ENCODE measurements at regions not wholly inside any gene's neighbourhood (a gene's known extent, or its start where the extent isn't known, plus 50 kb on each side); places are given as distances from the start of the nearest gene placed in this dataset.

DNA sequence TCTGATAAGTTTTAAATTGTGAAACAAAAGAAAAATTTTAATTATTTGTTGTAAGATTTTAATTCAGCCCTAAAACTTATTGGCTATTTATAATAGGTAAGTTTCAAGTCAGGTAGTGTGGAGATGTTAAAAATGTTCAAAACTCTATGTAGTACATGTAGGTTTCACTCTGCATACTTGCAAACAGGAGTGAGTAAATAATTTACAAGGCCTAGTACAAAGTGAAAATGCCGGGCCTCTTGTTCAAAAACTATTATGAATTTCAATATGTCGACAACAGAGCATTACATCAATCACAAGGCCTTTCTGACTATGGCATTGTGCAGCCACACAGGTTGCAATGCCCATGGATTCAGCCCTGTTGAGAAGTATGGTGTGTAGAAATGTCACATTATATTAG is 80.9 kb upstream of the GRIK2 start:
- Histone ChIP-seq H3K4me3 (ENCODE audit: low read depth, low read length) (no peak overlapping the region), H3K4me1 (ENCODE audit: control insufficient read depth, insufficient read depth, low read length) (no peaks in the 10 kb centered on the region), H3K9me3 (ENCODE audit: control insufficient read depth, insufficient read depth, low read depth, low read length) (no peaks in the 10 kb centered on the region), H3K27ac (ENCODE audit: extremely low read depth, low read depth, low read length) (no peak overlapping the region), H3K36me3 (ENCODE audit: control insufficient read depth in 2 of 2, insufficient read depth in 1 of 2, low read length in 2 of 2) (no peaks in the 10 kb centered on the region)
- ChIA-PET CTCF (interaction anchor here (0.9 kb wide), 1 partner anchor 14 kb away, joined by 4 read pairs; no protein-coding TSS in a partner anchor), POLR2A (no interaction called here)
- TF ChIP-seq, protein P1, sequence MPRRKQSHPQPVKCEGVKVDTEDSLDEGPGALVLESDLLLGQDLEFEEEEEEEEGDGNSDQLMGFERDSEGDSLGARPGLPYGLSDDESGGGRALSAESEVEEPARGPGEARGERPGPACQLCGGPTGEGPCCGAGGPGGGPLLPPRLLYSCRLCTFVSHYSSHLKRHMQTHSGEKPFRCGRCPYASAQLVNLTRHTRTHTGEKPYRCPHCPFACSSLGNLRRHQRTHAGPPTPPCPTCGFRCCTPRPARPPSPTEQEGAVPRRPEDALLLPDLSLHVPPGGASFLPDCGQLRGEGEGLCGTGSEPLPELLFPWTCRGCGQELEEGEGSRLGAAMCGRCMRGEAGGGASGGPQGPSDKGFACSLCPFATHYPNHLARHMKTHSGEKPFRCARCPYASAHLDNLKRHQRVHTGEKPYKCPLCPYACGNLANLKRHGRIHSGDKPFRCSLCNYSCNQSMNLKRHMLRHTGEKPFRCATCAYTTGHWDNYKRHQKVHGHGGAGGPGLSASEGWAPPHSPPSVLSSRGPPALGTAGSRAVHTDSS (tag by site-specific recombination; IDR thresholded peaks at IDR 0.05) = no peak
- TF ChIP-seq ZNF423 (tag by site-specific recombination; IDR thresholded peaks at IDR 0.05) = no peak
- TF ChIP-seq, protein P2, sequence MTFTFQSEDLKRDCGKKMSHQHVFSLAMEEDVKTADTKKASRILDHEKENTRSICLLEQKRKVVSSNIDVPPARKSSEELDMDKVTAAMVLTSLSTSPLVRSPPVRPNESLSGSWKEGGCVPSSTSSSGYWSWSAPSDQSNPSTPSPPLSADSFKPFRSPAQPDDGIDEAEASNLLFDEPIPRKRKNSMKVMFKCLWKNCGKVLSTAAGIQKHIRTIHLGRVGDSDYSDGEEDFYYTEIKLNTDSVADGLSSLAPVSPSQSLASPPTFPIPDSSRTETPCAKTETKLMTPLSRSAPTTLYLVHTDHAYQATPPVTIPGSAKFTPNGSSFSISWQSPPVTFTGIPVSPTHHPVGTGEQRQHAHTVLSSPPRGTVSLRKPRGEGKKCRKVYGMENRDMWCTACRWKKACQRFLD (tag by site-specific recombination; IDR thresholded peaks at IDR 0.05) = no peak
- TF ChIP-seq ZFP37 (tag by site-specific recombination; IDR thresholded peaks at IDR 0.05) = no peak

DNA sequence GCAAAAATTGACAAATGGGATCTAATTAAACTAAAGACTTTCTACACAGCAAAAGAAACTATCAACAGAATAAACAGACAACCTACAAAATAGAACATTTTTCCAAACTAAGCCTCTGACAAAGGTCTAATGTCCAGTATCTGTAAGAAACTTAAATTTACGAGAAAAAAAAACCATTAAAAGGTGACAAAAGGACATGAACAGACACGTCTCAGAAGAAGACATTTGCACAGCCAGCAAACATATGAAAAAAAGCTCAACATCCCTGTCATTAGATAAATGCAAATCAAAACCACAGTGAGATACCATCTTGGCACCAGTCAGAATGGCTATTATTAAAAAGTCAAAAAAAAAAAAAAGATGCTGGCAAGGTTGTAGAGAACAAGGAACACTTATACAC is 70.6 kb upstream of the GRIK2 start:
- POLR2A ChIA-PET = no interaction called here

DNA sequence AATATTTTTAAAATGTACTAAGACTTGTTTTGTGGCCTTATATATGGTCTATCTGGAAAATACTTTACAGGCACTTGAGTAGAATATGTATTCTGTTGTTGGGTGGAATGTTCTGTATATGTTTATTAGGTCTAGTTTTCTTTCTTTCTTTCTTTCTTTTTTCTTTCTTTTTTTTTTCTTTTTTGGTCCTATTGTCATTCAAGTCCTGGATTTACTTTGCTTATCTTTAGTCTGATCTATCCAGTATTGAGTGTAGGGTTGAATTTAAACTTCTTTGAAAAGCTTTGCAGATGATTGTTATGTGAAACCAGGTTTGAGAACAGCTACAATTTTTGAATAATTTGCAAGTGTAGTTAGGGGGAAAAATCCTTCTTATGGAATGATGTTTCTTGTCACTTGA is 67.1 kb upstream of the GRIK2 start:
- POLR2A ChIA-PET = no interaction called here
- H3K9me3 ChIP-seq (ENCODE audit: control insufficient read depth, insufficient read depth, low read depth, low read length) = no peaks in the 10 kb centered on the region

More for the DNA sequence above, 70.6 kb upstream of the GRIK2 start:
- Histone ChIP-seq H3K4me1 (ENCODE audit: control insufficient read depth, insufficient read depth, low read length) (no peaks in the 10 kb centered on the region), H3K9me3 (ENCODE audit: control insufficient read depth, insufficient read depth, low read depth, low read length) (no peaks in the 10 kb centered on the region), H3K27ac (ENCODE audit: extremely low read depth, low read depth, low read length) (no peak overlapping the region), H3K36me3 (ENCODE audit: control insufficient read depth in 2 of 2, insufficient read depth in 1 of 2, low read length in 2 of 2) (no peaks in the 10 kb centered on the region), H3K4me3 (ENCODE audit: low read depth, low read length) (no peak overlapping the region)
- CTCF ChIA-PET = interaction anchor here (0.6 kb wide), 2 partner anchors 508 to 1690 kb away, joined by 3 read pairs; no protein-coding TSS in a partner anchor
- TF ChIP-seq OSR2 (tag by site-specific recombination; IDR thresholded peaks at IDR 0.05) = no peak
- no peak for TF ChIP-seq ZNF521 (tag by site-specific recombination; IDR thresholded peaks at IDR 0.05)
- TF ChIP-seq KLF1 (tag by site-specific recombination; IDR thresholded peaks at IDR 0.05) = no peak
- TF ChIP-seq ZNF292 (tag by site-specific recombination; IDR thresholded peaks at IDR 0.05; ENCODE audit: borderline replicate concordance, low read depth) = no peak
- no peak for TF ChIP-seq ZNF37A (tag by site-specific recombination; IDR thresholded peaks at IDR 0.05)
- no peak for TF ChIP-seq ZNF837 (tag by site-specific recombination; IDR thresholded peaks at IDR 0.05)
- no peak for TF ChIP-seq ZBTB21 (tag by site-specific recombination; IDR thresholded peaks at IDR 0.05)

DNA sequence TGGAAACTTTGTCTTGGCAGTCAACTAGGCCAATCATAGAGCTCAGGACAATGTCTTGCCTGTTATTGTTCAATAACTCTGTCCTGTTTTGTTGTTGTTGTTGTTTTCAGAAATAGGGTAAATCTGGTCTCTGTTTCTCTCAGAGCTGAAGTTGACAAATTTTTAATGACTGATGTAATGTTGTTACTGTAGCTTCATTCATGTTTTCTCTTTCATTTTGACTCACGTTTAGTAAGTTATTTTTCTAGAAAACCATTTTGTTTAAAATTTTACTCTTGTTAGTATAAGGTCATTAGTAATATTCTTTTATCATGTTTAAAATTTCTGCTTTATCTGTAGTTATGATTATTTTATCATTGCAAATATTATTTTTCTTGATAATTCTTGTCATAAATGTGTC is 51.6 kb upstream of the GRIK2 start:
- H3K9me3 ChIP-seq (ENCODE audit: control insufficient read depth, insufficient read depth, low read depth, low read length) = no peaks in the 10 kb centered on the region
- POLR2A ChIA-PET = no interaction called here
- CTCF ChIA-PET = no interaction called here
- no peak overlapping the region for H3K27ac ChIP-seq (ENCODE audit: extremely low read depth, low read depth, low read length)
- no peaks in the 10 kb centered on the region for H3K36me3 ChIP-seq (ENCODE audit: control insufficient read depth in 2 of 2, insufficient read depth in 1 of 2, low read length in 2 of 2)
- no peaks in the 10 kb centered on the region for H3K4me1 ChIP-seq (ENCODE audit: control insufficient read depth, insufficient read depth, low read length)
- no peak overlapping the region for H3K4me3 ChIP-seq (ENCODE audit: low read depth, low read length)
- TF ChIP-seq GLIS2 (tag by site-specific recombination; IDR thresholded peaks at IDR 0.05) (no peak), ZSCAN23 (tag by site-specific recombination; IDR thresholded peaks at IDR 0.05) (no peak), ZBTB21 (tag by site-specific recombination; IDR thresholded peaks at IDR 0.05) (no peak), FEZF1 (tag by site-specific recombination; IDR thresholded peaks at IDR 0.05) (no peak), GLI4 (tag by site-specific recombination; IDR thresholded peaks at IDR 0.05) (no peak), ZNF10 (tag by site-specific recombination; IDR thresholded peaks at IDR 0.05) (no peak), ZNF544 (tag by site-specific recombination; IDR thresholded peaks at IDR 0.05) (no peak), SP7 (tag by site-specific recombination; IDR thresholded peaks at IDR 0.05) (no peak), ZNF549 (tag by site-specific recombination; IDR thresholded peaks at IDR 0.05) (no peak), ZEB2 (tag by site-specific recombination; IDR thresholded peaks at IDR 0.05) (no peak), ZNF530 (tag by site-specific recombination; IDR thresholded peaks at IDR 0.05; ENCODE audit: low read depth) (no peak), ZNF76 (tag by site-specific recombination; IDR thresholded peaks at IDR 0.05; ENCODE audit: borderline replicate concordance, low read depth) (no peak)
- TF ChIP-seq, protein P3, sequence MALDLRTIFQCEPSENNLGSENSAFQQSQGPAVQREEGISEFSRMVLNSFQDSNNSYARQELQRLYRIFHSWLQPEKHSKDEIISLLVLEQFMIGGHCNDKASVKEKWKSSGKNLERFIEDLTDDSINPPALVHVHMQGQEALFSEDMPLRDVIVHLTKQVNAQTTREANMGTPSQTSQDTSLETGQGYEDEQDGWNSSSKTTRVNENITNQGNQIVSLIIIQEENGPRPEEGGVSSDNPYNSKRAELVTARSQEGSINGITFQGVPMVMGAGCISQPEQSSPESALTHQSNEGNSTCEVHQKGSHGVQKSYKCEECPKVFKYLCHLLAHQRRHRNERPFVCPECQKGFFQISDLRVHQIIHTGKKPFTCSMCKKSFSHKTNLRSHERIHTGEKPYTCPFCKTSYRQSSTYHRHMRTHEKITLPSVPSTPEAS (tag by site-specific recombination; IDR thresholded peaks at IDR 0.05) = no peak

More for the DNA sequence above, 67.1 kb upstream of the GRIK2 start:
- no peak overlapping the region for H3K4me3 ChIP-seq (ENCODE audit: low read depth, low read length)
- no peak overlapping the region for H3K27ac ChIP-seq (ENCODE audit: extremely low read depth, low read depth, low read length)
- H3K36me3 ChIP-seq (ENCODE audit: control insufficient read depth in 2 of 2, insufficient read depth in 1 of 2, low read length in 2 of 2) = no peaks in the 10 kb centered on the region
- no peak for TF ChIP-seq ZNF549 (tag by site-specific recombination; IDR thresholded peaks at IDR 0.05)
- CTCF ChIA-PET = interaction anchor here (0.6 to 1.0 kb wide), 3 partner anchors 14 to 1463 kb away, joined by 3 to 4 read pairs (median 3); no protein-coding TSS in a partner anchor
- H3K4me1 ChIP-seq (ENCODE audit: control insufficient read depth, insufficient read depth, low read length) = no peaks in the 10 kb centered on the region
